Endothelial cell of umbilical vein (primary cell): ENCODE measurements at regions not wholly inside any gene's neighbourhood (a gene's known extent, or its start where the extent isn't known, plus 50 kb on each side); places are given as distances from the start of the nearest gene placed in this dataset.

Experiments used
- BruUV-seq: library from RNA; stranded (reverse); fragments of 400-500 nt; replicated peaks from 2 replicates; lab custom pipeline; 2021; lab: Mats Ljungman, UMichigan
- CTCF ChIA-PET: fragments of 300-600, 350-600 bp; sonication (Branson Sonifier 250); formaldehyde crosslinking; loops from one replicate; lab custom pipeline; 2021; ENCODE audit warnings: antibody characterized with exemption, inconsistent platforms; lab: Charles Lee
- POLR2A ChIA-PET: fragments of 300-600, 350-600 bp; sonication (Branson Sonifier 250); formaldehyde crosslinking; loops from one replicate; lab custom pipeline; 2021; ENCODE audit warnings: antibody characterized with exemption, inconsistent platforms; lab: Charles Lee
- DNase-seq: peaks from one replicate; pipeline ENCODE4 v3.0.0-alpha.2; 2011; ENCODE audit warnings: low read depth, low spot score
- FAIRE-seq: peaks from 2 replicates; lab custom pipeline; 2011; peaks lifted over from hg19 to GRCh38; lab: Jason Lieb, UNC
- H2AFZ ChIP-seq: 2 replicates; pipeline ENCODE4 v1.6.0; 2012; ENCODE audit warnings: low read depth, low read length, control low read depth, inconsistent platforms
- H3K27ac ChIP-seq: 2 replicates; pipeline ENCODE4 v1.5.1; 2011; ENCODE audit warnings: low read depth, mild to moderate bottlenecking, control low read depth, low read length, moderate library complexity; ENCODE audit not compliant: insufficient read depth
- H3K27me3 ChIP-seq, 2 experiments: 2 replicates each; pipeline versions ENCODE4 v1.6.0 to v1.6.1; 2011; ENCODE audit warnings: low read length in 2 of 2, mixed read lengths in 1 of 2; ENCODE audit not compliant: control insufficient read depth in 2 of 2, insufficient read depth in 2 of 2
- H3K36me3 ChIP-seq, 2 experiments: 2 replicates in 1 of 2; 3 replicates in 1 of 2; pipeline ENCODE4 v1.5.1; 2011; ENCODE audit warnings: low read length in 2 of 2, mild to moderate bottlenecking in 1 of 2, moderate library complexity in 1 of 2; ENCODE audit not compliant: control insufficient read depth in 2 of 2, insufficient read depth in 2 of 2; ENCODE audit errors: extremely low read depth in 1 of 2
- H3K4me1 ChIP-seq: 3 replicates; pipeline ENCODE4 v1.5.1; 2011; ENCODE audit warnings: mild to moderate bottlenecking, low read length; ENCODE audit not compliant: control insufficient read depth, insufficient read depth; ENCODE audit errors: extremely low read depth
- H3K4me2 ChIP-seq: 2 replicates; pipeline ENCODE4 v1.6.1; 2011; ENCODE audit warnings: low read length, control low read depth, mixed read lengths; ENCODE audit not compliant: insufficient read depth
- H3K4me3 ChIP-seq, 3 experiments: fragments of 200-600 bp in 1 of 3; sonication (generic), shearing (Covaris generic) in 1 of 3; replicated peaks in 1 of 3; 2 replicates each; pipeline ENCODE4 v1.5.1; 2011 to 2016; ENCODE audit warnings: control low read depth in 3 of 3, low read length in 3 of 3, mild to moderate bottlenecking in 2 of 3, inconsistent platforms in 1 of 3, low read depth in 1 of 3, moderate library complexity in 1 of 3; ENCODE audit not compliant: insufficient read depth in 1 of 3
- H3K79me2 ChIP-seq: 2 replicates; pipeline ENCODE4 v1.6.0; 2012; ENCODE audit warnings: low read length, inconsistent platforms; ENCODE audit not compliant: control insufficient read depth, insufficient read depth
- H3K9ac ChIP-seq: replicated peaks from 2 replicates; pipeline ENCODE3; 2011; ENCODE audit warnings: low read length, control low read depth; ENCODE audit not compliant: insufficient read depth; ENCODE audit errors: extremely low read depth
- H3K9me1 ChIP-seq: replicated peaks from 3 replicates; pipeline ENCODE4 v1.6.0; 2011; ENCODE audit warnings: mild to moderate bottlenecking, low read length; ENCODE audit not compliant: control insufficient read depth, insufficient read depth; ENCODE audit errors: extremely low read depth
- H3K9me3 ChIP-seq: replicated peaks from 2 replicates; pipeline ENCODE4 v1.5.1; 2012; ENCODE audit warnings: low read length, inconsistent platforms; ENCODE audit not compliant: control insufficient read depth, insufficient read depth
- H4K20me1 ChIP-seq: replicated peaks from 2 replicates; pipeline ENCODE3; 2011; ENCODE audit warnings: mild to moderate bottlenecking, low read length; ENCODE audit not compliant: control insufficient read depth, insufficient read depth; ENCODE audit errors: extremely low read depth
- EZH2 ChIP-seq: IDR thresholded peaks from 2 replicates; pipeline ENCODE4 v1.6.1; 2012; ENCODE audit warnings: borderline replicate concordance, low read depth, mild to moderate bottlenecking, moderate library complexity, low read length, inconsistent platforms; ENCODE audit not compliant: severe bottlenecking
- GATA2 ChIP-seq: IDR thresholded peaks from 2 replicates; pipeline ENCODE4 v1.7.0; 2011; ENCODE audit warnings: low read depth, mild to moderate bottlenecking, moderate library complexity, mixed read lengths, low read length; ENCODE audit not compliant: insufficient read length, insufficient read depth
- JUN ChIP-seq: IDR thresholded peaks from 2 replicates; pipeline ENCODE4 v1.6.1; 2011; ENCODE audit warnings: borderline replicate concordance, low read depth; ENCODE audit not compliant: insufficient read length, insufficient read depth
- MAX ChIP-seq: IDR thresholded peaks from 2 replicates; pipeline ENCODE4 v1.6.1; 2011; ENCODE audit not compliant: insufficient read depth, insufficient read length
- MYC ChIP-seq: IDR thresholded peaks from one replicate; pipeline ENCODE4 v1.6.1; 2011; ENCODE audit warnings: mild to moderate bottlenecking, low read depth, low read length
- POLR2AphosphoS5 ChIP-seq: IDR thresholded peaks from 2 replicates; pipeline ENCODE4 v1.6.1; 2012; ENCODE audit warnings: low read depth, mild to moderate bottlenecking, control low read depth, low read length, moderate library complexity; ENCODE audit not compliant: insufficient read depth
- dilution Hi-C: fragments of 300-500 bp; cut with MboI; formaldehyde crosslinking; loops from one replicate; pipeline ENCODE4 v1.15.0; 2019; ENCODE audit warnings: low sequenced_read_pairs; ENCODE audit not compliant: extremely low pct_ligation_motif_present
- intact Hi-C: fragments of 100-400 bp; cut with micrococcal nuclease; formaldehyde crosslinking; loops from one replicate; pipeline ENCODE4 v1.10.0; 2022
- TF ChIP-seq, protein P1 (sequence below), 2 donors: IDR thresholded peaks; 1 replicate in 1 of 2; 2 replicates in 1 of 2; pipeline ENCODE4 v1.5.1; 2011; ENCODE audit warnings: low read length in 2 of 2, mild to moderate bottlenecking in 2 of 2, moderate library complexity in 2 of 2, control low read depth in 1 of 2, inconsistent platforms in 1 of 2, low read depth in 1 of 2; ENCODE audit not compliant: insufficient read depth in 1 of 2; ENCODE audit errors: extremely low read depth in 1 of 2

GRCh38 chr7:116377721-116378120, 121.8 kb upstream of the CAV2 start:
- peaks cover 13% of the 10 kb centered on the region for H3K4me1 ChIP-seq
- DNase-seq (no peak), FAIRE-seq (no peak)
- dilution Hi-C loops (no loop called here), intact Hi-C loops (no loop called here)
- TF ChIP-seq EZH2: no peak
- no peak for TF ChIP-seq JUN
- TF ChIP-seq MYC: no peak
- TF ChIP-seq POLR2AphosphoS5: no peak
- no peak for TF ChIP-seq GATA2
- TF ChIP-seq, protein P1, sequence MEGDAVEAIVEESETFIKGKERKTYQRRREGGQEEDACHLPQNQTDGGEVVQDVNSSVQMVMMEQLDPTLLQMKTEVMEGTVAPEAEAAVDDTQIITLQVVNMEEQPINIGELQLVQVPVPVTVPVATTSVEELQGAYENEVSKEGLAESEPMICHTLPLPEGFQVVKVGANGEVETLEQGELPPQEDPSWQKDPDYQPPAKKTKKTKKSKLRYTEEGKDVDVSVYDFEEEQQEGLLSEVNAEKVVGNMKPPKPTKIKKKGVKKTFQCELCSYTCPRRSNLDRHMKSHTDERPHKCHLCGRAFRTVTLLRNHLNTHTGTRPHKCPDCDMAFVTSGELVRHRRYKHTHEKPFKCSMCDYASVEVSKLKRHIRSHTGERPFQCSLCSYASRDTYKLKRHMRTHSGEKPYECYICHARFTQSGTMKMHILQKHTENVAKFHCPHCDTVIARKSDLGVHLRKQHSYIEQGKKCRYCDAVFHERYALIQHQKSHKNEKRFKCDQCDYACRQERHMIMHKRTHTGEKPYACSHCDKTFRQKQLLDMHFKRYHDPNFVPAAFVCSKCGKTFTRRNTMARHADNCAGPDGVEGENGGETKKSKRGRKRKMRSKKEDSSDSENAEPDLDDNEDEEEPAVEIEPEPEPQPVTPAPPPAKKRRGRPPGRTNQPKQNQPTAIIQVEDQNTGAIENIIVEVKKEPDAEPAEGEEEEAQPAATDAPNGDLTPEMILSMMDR (IDR thresholded peaks at IDR 0.05; ENCODE audit: extremely low read depth in 1 of 2, insufficient read depth in 1 of 2, low read depth in 1 of 2, low read length in 2 of 2): no peak
- no peak for TF ChIP-seq MAX
- H3K4me2 ChIP-seq: peak overlapping the region; percentile 10
- no peak overlapping the region for H3K27ac ChIP-seq
- H3K9me1 ChIP-seq: no peaks in the 10 kb centered on the region
- CTCF ChIA-PET: no interaction called here
- no peak overlapping the region for H2AFZ ChIP-seq
- H3K9me3 ChIP-seq: no peaks in the 10 kb centered on the region
- no peaks in the 10 kb centered on the region for H3K36me3 ChIP-seq
- no TSS peak for BruUV-seq
- H3K79me2 ChIP-seq: no peaks in the 10 kb centered on the region
- no peaks in the 10 kb centered on the region for H3K27me3 ChIP-seq
- H3K4me3 ChIP-seq: no peak overlapping the region
- POLR2A ChIA-PET: interaction anchor here (0.6 kb wide), 1 partner anchor 196 kb away, joined by 3 read pairs; no protein-coding TSS in a partner anchor
- no peaks in the 10 kb centered on the region for H4K20me1 ChIP-seq
- H3K9ac ChIP-seq: no peak overlapping the region
